Stimulated activated naive CD8-positive, alpha-beta T cell treated with anti-CD3 and anti-CD28 coated beads, Interleukin-15, Interleukin-2, amounts not matched to agents 100 U/mL and 50 U/mL, for 24 hours (primary cell): ENCODE measurements at regions not wholly inside any gene's neighbourhood (a gene's known extent, or its start where the extent isn't known, plus 50 kb on each side); places are given as distances from the start of the nearest gene placed in this dataset.
"Not testable (repeated sequence)": the region's sequence is repeated elsewhere in the genome, so short reads cannot be mapped to it uniquely, and the experiment has no call there.

Experiments
- ATAC-seq: fragments of 150-1000 bp; cut with Tn5 transposase; one replicate; pipeline ENCODE4 v1.10.0; 2021
- DNase-seq: peaks from one replicate; pipeline ENCODE4 v3.0.0; 2021

DNA sequence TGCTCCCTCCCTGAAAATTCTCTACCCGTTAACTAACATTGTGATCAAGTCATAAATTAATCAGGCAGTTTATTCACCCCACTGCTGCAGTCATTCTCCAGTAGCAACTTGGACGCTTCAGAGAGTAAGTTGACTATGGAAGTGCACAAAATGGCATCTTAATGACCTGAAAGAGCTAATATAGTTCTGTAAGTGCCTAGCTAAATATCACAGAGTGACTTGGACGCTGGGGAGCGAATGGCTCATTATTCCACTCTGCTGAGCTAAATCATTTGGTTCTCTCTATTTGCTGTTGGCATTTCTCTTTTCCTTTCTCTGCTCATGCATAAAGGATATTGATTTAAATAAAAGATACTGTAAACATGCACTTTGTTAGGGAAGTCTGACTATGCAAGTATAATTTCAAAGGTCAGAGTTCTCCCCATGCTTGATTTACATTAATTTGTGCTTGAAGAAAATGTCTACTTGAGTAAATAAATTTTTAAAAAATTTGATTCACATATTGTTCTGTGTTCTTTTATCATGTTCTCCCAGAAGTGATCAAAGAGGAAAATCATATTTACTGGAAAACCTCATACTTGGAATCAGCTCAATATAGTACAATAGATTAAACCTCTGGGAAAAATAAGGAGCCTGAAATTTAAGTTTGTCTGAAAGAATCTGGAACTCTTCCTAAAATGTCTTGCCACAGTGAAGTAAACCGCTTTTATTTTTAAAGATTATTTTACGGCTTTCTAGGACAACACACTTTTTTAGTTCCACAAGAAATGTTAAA lies 169.5 kb upstream of the HAPLN1 start:
- ATAC-seq (no peak), DNase-seq (no peak)

DNA sequence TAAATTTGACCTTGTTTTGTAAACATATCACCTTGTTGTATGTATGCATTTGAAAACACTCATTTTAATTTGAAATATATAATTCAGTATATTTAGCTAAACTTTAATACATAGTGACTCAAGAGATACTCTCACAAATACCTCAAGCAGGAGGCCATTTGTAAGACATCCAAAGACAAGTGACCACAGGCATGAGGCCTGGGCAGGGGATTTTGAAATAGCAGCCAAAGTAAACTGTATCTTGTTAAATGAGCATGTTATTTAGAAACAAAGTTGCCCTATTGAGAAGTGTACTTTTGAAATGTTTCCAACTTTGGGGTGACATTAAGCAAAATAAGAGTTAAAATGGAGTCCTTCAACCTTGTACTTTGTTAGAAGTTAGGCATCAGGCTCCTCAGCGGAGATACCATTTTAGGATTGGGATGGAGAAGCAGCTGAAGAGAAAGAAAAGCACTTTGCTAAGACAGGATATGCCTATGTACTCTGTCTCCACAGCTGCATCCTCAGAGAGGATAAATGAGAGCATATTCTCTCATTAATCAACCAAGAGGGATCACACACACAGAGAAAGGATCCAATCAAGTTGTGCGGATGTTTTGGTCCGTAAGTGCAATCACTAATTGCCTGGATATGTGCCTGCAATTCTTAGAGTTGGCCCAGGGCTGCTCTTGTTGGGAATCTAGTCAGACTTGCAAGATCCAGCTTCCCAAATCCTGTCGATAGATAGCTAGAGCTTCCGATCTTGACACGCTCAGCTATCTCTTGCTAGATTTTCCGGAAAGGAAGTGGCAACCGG lies 157.5 kb upstream of the HAPLN1 start:
- DNase-seq (no peak), ATAC-seq (no peak)

DNA sequence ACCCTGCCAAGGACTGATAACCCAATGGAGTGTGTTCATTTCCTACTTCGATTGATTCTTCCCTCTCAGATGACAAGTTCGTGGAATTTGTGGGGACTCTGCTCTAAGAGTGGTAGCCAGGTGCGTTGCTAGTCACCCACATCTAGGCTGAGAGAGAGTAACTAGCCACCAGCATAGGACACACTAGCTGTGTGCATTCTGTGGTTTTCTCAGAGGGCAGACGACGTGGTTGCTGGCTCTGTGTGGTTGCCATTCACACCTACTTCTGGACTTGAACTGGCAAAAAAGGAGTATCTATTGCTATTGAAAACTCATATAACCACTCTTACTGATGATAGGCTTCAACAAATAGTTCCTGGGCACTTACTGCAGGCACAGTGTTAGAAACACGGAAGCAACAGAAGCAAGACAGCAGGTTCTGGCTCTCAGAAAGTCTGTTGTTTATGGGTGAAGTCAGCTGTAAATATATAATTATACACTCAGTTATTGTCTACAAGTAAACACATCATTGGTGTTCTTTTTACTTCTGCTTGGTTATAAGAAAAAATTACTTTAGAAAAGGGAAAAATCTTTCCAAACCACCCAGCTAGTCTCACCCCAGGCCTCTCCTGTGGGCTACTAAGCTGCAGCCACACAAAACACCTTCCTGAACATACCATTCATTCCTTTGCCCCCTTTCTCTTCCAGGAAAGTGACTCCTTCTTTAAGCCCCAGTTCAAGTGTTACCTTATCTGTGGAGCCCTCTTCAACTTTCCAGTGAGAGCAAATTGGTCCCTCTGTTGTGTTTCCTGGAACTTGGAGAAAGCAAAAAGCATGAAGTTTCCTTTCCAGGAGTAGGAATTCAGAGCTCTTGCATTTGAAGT lies 151.1 kb upstream of the HAPLN1 start:
- ATAC-seq (no peak), DNase-seq (no peak)

DNA sequence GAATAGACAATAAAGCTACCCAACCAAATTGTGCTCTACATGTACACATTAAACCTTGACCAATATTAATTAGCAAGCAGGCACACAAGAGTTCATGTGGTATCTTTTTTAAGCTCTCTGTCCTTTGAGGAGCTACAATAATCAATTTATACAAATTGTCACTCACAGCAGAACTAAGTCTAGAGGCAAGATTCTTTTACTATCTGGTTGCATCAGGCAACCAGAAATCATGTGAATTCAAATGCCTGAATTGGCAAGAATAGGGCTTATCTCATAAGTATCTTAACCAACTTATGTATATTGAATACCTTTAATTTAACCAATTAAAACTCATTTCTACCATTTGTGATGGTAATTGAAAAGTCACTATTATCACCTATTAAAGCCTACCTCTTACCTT lies 145.5 kb upstream of the HAPLN1 start:
- DNase-seq: no peak
- no peak for ATAC-seq

DNA sequence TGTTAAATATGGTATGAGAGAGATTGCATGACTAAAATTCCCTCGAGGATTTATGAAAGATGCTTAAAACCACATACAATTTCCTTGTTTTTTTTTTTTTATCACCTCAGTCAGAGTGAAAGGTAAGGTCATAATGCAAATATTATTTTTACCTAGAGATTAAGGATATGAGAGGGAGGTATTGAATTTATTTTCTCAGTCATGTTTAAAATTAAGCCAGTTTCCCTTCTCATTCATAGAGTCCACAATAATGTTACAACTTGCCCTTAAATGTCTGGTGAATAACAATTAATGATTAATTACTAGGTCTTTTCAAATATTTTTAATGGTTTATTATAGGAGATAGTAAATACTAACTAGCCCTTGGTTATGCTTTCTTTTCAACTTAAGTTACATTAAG lies 144.9 kb upstream of the HAPLN1 start:
- DNase-seq (no peak), ATAC-seq (no peak)

DNA sequence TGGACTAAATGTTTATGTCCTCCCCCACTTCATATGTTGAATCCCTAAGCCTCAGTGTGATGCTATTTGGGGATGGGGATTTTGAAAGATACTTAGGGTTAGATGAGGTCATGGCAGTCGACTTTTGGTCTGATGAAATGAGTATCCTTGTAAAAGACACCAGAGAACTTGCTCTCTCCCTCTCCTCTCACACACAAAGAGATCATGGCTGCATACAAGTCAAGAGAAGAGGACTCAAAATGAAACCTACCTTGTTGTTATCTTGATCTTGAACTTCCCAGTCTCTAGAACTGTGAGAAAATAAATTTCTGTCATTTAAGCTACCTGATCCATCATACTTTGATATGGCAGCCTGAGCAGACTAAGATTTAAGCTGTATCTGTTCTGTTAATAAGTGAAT lies 144.0 kb upstream of the HAPLN1 start:
- ATAC-seq (no peak), DNase-seq (no peak)

DNA sequence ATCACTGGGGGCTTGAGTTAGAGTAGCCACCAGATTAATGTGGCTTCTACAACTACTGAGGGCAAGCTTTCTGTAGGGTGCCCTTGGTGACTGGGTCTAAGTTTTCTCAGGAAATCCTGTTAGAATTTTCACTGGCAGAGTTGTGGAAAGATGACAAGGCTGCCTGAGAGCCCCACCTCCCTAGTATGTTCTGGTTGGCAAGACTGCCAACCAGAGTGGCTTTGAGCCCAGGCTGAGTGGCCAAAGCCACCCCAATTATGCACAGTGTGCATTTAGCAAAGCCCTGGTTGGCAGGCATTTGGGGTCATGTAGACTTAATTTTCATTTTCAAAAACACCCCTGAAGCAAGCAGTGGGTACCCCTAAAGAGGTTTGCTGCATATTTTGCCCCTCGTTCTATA lies 136.7 kb upstream of the HAPLN1 start:
- ATAC-seq (no peak), DNase-seq (no peak)

DNA sequence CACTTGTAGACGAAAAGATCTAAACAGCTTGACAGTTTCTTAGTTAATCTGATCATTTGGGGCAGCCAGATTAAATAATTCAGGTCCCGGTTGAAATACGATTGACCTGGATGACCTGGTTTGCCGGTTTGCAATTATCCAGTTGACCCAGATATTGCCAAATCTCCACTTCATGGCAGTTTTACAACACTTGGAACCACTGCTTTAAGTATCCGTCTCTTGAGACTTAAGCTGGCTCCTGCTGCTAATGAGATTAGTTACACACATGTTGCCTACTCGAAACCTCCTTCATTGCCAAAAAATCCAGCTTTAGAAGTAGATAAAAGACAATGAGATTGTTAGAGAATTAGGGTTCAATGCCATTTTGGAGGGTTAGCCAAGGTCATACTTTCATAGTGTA lies 136.2 kb upstream of the HAPLN1 start:
- no peak for ATAC-seq

DNA sequence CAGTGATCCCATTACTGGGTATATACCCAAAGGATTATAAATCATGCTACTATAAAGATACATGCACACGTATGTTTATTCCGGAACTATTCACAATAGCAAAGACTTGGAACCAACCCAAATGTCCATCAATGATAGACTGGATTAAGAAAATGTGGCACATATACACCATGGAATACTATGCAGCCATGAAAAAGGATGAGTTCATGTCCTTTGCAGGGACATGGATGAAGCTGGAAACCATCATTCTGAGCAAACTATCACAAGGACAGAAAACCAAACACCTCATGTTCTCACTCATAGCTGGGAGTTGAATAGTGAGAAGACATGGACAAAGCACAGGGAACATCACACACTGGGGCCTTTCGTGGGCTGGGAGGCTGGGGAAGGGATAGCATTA lies 129.8 kb upstream of the HAPLN1 start:
- ATAC-seq, DNase-seq: not testable (repeated sequence)

More for the DNA sequence above, 136.2 kb upstream of the HAPLN1 start:
- DNase-seq: no peak

DNA sequence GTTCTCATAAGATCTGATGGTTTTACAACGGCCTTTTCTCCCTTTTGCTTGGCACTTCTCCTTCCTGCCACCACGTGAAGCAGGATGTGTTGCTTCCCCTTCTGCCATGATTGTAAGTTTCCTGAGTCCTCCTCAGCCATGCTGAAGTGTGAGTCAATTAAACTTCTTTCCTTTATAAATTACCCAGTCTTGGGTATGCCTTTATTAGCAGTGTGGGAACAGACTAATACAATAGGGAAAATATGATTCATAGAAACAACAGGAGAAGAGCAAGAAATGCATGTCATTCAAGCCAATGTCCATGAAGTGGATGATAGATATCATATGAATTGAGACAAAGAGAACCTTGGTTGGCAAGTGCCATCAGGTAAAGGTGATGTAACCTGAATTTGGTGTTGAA lies 128.3 kb upstream of the HAPLN1 start:
- no peak for DNase-seq
- ATAC-seq: no peak

DNA sequence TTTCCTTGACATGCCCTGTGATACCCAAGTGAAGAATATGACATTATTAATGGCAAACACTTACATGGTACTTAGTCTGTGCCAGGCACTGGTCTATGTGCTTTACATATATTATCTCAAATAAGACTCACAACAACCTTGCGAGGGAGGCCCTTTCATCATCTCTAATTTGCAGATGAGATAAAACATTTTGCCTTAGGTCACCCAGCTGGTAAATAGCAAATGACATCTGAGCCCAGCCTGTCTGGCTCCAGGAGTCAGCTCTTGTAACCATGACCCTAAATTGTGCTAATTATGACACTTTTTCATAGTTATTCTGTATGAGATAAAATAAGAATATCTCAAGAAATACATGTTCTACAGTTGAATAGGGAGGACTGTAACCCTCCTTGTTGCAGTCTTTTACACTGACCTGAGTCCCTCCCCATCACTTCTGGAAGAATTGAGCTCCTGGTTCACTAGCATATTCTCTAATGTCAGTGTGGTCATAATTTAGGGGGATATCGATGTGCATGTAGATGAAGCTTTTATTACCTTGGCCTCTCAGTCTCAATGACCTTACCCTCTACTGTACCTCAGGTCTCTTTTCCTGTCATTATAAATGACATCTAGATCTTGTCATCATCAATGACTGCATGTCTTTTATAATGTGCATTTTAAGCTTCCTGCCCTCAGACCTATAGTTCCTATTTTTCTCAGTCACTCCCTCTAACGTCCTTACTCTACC lies 126.1 kb upstream of the HAPLN1 start:
- DNase-seq (no peak), ATAC-seq (no peak)

DNA sequence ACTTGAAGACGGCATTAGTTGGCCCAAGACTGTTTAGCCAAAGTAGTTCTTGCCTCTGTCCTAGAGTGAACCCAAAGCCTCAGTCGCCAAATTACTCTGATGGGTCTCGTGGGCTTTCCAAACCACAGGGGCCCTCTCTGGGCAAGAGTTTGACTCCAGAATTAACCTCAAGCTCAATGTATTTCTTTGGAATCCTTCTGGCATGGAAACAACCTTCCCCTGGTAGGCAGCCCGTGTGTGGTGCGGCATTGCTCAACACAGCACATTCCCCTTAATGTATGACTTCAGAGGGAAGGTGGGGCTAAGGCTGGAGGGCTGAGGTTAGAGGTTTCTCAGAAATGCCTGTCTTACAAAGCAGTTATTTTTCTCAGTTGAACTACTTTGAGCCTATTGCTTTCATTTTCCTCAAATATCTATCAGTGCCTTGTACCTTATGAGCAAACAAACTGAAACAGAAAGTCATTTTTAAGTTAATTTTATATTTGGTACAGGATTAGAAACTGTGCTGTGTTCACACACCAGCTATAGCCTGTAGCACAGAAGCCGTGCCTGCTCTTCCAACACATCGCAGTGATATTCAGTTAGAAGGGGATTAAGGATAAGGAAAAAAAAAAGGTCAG lies 123.9 kb upstream of the HAPLN1 start:
- ATAC-seq (peak; percentile 72), DNase-seq (no peak)

DNA sequence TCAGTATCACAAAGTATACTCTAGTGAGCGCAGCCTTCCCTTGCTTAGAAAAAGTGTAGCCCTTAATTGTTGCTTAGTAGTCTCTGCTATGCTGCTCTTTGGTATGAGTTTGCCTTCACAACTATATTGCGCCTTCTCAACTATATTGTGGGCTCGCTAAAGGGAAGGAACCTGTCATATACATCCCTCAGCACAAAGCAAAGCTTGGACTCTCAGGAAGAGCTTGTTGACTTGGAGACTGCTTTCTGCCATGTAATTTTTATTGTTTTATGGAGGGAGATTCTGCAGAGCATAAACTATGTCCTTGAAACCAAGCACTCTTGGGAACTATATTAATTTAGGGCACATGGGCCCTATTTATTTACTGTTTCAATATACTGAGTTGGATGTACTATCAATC lies 119.1 kb upstream of the HAPLN1 start:
- ATAC-seq (no peak), DNase-seq (no peak)

DNA sequence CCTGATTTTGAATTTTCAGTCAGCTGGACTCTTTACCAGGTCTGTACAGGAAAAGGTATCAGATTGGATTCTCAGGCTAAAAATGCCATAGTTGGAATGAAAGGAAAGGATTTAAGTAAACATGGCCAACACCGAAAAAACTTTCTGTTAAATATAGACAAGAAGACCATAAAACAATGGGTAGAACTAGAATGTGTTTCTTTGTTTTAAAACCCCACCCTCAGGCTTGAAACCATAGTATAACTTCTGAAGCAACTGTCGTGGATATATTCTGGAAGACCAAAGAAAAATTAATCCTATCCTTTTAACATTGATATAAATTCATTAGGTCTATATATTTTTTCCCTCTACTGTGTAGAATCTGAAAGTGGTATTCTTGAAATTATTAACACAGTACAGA lies 118.6 kb upstream of the HAPLN1 start:
- ATAC-seq (no peak), DNase-seq (no peak)

DNA sequence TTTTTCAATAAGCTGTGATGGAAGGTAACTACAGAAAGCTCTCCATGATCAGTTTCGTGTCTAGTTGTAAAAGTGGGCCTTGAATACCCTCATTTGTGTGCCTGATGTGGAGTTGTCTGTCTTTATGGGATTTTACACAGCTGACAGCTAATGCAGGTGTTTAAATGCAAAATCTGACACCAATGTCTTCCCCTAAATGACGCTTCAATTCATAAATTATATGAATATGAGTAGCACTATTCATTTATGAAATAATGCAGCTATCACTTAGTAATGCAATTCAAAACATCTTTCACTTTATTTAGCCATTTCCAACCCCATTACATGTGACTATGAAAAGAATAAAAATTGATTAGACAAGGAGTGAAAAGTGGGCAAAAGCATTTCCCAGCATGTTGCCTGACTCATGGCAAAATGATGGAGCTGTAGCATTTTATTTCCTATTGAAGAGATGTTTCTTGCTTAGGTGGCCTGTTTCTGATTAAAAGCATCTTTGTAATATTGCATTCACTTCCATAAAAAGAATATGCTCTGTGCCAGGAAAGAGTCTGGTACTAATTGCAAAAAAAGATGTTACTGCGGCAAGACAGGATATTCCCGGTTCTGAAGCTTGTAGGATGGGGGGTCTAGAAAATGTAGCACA lies 116.7 kb upstream of the HAPLN1 start:
- ATAC-seq: no peak
- DNase-seq: no peak

DNA sequence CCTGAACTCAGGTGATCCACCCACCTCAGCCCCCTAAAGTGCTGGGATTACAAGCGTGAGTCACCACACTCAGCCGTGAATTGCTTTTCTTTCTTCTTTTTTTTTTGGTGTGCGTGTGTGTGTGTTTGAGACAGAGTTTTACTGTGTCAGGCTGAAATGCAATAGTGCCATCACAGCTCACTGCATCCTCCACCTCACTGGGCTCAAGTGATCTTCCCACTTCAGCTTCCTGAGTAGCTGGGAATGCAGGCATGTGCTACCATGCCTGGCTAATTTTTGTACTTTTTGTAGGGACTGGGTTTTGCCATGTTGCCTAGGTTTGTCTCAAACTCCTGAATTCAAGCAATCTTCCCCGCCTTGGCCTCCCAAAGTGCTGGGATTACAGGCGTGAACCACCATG lies 113.7 kb upstream of the HAPLN1 start:
- ATAC-seq (no peak), DNase-seq (no peak)

DNA sequence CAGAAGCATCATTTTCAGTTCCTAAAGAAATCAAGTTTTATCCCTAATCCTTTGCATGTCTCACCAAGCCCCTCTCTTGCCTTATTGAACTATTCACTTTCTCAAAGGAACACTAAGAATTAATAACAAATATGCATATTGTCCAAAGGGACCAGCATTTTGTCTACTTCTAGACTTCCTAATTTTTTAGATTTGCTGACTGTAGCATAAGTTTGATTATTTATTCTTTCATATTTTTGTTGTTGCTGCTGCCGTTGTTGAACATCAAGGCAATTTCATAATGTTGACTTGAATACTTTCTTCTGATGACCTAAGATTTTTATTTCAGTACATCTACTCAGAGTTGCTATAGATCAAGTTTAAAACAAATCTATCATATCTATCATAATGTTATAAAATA lies 111.2 kb upstream of the HAPLN1 start:
- ATAC-seq (no peak), DNase-seq (no peak)

DNA sequence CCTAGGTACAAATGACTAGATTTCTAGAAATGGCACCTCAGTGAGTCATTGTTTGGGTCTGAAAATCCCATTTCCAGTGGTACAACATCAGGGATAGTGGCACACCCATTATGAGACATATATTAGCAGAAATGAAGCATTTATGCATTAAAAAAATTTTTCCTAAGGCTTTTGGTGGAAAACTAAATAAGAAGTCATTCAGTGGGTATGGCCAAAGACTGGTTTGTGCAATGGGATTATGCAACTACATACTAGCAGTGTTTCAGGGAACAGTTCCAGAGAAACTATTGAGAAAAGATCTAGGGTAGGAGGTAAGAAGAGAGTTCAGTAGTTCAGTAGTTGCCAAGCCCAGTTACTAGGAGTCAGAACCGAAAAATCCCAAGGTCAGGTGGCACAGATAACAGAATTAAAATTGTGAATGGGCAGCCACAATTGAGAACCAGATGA lies 106.5 kb upstream of the HAPLN1 start:
- ATAC-seq (no peak), DNase-seq (no peak)

DNA sequence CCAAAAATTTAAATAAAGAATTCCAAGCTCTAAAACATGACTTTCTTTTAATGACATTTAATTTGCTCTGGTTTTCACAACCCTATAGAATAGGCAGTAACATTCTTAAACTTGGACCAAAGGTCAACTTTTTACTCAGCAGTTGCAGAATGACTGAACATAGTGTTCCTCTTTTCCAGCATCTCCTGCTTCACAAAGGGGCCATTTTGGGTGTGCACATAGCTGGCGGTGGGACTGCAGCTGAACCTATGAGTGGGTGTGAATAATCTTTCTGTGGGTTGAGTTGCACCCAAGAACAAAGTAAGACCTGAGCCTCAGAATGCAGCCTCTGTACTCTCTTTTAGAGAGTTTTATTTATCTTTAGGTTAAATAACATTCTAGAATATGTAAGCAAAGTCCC lies 96.9 kb upstream of the HAPLN1 start:
- DNase-seq: no peak
- no peak for ATAC-seq

DNA sequence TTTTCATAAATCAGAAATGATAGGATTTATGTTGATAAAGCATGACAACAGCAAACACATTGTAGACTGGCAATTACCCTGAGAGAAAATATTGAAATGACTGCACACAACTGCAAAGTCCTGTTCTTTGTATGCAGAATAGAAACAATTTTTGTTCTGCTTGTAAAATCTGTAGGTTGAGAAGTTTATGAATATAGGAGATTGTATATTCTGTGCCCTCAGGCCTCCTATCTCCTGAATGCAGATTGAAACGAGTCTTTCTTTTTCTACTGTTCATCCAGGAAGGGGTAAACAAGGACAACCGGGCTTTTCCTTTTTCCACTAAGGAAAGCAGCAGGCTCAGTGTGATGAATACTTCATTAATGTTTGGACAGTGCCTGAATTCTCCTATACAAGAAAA lies 95.0 kb upstream of the HAPLN1 start:
- no peak for ATAC-seq
- no peak for DNase-seq

DNA sequence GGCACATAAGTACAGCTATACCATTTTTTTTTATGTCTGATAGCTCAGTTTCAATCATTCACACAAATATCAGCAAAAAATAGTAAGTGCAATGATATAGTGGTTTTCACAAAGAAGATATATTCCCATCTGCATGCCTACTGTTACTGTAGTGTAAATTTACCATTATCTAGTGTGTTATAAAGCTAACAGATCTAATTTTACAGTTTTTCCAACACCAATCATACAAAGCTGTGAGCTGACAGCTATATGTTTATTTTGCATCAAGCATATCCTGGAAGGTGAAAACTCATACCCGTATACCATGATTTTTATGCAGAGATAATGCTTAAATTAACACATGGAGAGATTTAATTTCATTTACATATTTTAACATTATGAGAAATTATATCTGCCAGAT lies 89.9 kb upstream of the HAPLN1 start:
- ATAC-seq (no peak), DNase-seq (no peak)
